ENCODE measurements at regions not wholly inside any gene's neighbourhood (a gene's known extent, or its start where the extent isn't known, plus 50 kb on each side); places are given as distances from the start of the nearest gene placed in this dataset.

DNA sequence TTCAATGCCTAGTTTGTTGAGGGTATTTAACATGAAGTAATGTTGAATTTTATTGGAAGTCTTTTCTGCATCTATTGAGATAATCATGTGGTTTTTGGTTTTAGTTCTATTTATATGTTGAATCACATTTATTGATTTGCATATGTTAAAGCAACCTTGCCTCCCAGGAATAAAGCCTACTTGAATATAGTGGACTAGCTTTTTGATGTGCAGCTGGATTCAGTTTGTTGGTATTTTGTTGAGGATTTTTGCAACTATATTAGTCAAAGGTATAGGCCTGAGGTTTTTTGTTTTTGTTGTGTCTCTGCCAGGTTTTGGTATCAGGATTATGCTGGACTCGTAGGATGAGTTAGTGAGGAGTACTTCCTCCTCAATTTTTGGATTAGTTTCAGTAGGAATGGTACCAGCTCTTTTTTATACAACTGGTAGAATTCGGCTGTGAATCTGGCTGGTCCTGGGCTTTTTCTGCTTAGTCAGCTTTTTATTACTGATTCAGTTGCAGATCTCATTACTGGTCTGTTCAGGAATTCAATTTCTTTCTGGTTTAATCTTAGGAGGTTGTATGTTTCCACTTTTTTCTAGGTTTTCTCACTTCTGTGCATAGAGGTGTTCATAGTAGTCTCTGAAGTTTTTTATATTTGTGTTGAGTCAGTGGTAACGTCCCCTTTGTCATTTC, 209.8 kb upstream of the RBMS3 start:
- no peak for DNase-seq

DNA sequence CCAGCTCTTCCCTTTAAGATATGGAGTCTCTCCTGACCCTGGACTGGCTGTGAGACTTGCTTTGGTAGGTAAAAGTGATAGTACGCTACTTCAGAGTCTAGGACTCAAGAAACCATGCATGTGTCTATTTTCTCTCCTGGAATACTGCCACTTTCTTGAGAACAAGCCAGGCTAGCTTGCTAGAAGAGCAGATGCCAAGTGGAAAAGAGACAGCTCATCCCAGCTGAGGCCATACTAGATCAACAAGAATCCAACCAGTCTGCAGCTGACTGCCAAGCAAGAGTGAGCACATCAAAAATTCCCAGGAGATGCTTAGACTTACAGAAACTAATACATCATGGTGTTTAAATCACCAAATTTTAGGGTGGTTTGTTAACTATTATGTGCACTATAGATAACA, 208.3 kb upstream of the RBMS3 start:
- DNase-seq, result no peak

DNA sequence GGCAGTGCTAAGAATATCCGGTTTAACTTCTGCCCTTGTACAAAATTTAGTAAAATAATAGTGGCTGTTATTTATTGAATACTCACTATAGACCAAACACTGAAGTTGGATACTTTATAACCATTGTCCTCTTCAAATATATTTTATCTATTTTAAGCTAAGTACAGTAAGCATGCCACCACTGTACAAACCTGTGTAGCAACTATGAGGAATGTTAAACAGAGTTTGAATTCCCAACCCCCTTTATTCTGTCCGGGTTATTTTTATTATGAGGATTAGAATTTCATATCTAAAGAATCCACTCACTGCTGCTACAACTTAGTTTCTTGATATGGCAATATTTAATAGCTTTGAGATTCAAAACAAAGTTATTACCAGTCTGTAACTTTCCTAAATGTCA, 203.5 kb upstream of the RBMS3 start:
- DNase-seq, result no peak

DNA sequence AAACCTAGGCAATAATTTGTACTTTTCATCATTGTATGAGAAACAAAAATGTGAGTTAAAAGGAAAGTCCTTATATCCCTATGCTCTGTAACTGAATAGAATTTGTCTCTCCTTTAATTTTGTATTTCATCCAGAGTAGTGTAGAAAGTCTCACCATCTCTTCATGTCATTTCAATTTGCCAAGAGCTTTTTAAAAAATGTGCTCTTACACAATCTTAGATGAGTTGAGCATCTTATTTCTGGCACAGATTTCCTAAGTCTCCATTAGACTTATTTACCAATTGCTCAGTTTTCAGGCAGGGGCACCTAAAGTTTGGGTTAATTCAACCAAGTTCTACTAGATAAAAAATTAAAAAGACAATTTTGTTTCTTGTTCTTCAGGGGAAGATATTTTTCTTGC, 201.5 kb upstream of the RBMS3 start:
- DNase-seq, result no peak

DNA sequence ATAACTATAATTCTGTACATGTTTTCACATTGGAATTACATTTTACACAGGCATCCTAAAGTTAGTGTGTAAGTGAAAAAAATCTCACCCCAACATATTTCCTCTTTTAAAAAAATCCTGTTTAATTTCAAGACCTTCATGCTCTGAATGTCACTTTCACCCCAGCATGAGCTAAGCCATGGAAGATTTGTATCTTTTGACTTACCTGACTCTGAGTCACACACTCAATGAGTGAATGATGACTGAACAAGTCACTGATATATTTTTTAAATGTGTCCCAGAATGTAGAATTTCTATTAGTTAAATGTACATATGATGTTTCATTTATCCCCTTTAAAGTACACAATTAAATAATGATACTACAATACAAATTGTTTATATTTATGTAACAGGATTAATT, 199.9 kb upstream of the RBMS3 start:
- no peak for DNase-seq

DNA sequence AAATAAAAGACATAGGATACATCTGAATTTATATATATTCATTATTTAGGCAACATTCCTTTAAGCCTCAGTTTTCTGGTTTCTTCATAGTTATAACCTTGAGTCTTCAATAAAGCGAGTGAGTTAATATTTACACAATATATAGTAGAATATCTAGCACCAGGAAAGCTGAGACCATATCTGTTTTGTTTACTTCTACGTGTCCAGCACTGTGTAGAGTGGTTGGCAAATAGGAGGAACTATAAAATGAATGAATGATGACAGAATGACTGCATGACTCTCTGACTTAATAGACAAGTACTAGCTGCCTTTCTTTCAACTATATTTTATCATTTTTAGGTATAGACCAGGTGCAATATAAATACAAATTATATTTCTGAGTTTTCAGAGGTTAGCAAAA, 197.8 kb upstream of the RBMS3 start:
- no peak for DNase-seq

DNA sequence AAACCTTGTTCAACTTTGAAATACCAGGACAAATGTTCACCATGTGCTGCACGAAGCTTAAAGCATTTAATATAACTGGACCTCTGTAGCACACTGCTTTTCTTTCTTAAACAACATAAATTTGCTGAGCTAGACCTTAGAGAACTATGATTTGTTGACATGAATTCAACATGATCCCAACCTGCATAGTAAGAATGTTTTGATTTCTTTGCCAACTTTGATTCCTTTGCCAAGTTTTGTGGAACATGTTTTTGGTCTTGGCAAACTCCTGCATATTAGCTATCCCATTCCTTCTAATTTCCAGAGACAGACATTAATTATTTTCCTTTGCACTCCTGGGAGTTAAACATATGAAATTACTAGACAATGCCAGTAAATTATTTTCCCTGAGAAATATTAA, 197.2 kb upstream of the RBMS3 start:
- DNase-seq, result no peak

DNA sequence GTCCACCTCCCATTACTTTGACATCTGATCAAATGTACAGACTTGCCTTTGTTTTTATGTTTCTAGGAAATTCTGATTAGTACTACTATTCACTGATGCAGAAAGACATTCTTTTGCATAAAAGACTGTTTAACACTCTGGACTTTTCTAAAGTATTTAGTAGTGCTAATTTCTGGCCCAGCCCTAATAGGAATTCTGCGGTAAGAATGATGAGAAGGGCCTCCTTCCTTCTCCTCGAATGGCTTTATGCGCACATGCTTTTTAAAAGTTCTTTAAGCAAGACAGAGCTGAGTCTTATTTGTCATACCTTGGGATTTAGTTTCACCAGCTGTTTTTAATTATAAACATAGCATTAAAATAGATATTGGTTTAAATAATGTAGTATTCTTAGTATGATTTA, 192.3 kb upstream of the RBMS3 start:
- no peak for DNase-seq

DNA sequence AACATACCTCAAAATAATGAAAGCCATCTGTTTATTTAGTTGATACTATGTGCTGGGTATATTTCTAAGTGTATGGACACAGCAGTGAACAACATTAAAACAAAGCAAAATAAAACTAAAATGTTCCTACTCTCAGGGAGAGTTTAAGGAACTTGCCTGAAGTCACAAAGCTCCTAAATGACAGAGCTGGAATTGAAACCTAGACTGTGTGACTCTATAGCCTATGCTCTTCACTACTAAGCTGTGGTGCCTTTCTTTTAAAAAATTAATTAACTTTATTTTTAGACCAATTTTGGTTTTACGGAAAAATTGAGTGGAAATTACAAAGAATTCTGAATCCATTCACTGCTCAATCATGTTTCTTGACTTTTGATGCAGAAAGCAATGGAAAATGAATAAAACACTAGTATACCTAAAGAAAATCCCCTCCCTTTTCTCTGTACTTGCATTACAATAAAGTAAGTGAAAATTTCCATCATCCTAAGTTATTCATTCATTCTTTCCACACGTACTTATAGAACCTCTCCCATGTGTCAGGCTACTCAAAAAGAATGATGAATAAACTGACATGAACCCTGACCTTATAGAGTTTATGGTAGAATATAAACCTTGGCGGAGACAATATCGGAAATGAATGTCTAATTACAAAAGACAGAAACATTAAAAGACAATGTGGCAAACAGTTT, 189.8 kb upstream of the RBMS3 start:
- DNase-seq, result no peak

DNA sequence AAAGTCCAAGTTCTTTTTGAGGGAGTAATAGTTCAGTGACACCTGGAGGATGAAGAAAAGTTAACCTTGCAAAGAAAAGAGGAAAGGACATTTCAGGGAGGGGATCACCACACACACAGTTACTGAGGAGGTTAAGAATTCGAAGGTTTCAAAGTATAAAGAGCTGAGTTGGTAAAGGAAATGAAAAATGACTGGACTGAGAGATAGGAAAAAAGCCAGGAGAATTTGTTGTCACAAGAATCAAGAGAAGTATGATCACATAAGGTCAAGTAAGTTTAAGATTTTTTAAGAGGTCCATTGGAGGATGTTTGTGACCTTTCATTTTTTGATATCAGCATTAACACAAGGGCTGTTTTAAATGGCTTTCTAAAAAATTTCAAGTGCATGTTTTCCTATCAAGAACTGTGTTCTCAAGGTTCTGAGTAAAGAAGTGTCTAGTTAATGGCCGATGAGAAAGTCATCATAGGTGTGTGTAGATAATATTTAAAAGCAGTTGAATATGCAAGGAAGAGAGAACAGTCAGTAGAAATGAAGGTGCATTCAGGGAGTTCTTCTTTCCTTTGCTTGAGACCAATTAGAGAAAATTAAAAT, 189.2 kb upstream of the RBMS3 start:
- no peak for DNase-seq

DNA sequence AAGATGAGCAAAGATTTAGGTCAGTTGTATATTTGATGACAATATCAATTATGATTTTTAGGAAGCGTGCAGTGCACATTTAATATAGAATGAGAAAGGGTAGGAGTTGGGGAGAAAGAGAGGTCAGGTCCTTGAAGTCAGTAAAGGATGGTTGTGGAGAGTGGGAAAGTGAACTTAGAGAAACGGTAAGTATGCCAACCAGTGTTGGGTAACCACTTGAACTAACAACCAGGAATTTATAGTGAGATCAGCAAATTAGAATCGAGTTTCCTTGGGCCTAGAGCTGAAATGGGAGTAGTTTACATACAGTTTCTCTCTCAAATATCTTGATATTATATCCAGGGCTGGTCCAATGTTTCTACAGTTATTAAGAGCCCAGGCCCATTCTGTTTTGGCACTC, 188.5 kb upstream of the RBMS3 start:
- DNase-seq, result no peak

DNA sequence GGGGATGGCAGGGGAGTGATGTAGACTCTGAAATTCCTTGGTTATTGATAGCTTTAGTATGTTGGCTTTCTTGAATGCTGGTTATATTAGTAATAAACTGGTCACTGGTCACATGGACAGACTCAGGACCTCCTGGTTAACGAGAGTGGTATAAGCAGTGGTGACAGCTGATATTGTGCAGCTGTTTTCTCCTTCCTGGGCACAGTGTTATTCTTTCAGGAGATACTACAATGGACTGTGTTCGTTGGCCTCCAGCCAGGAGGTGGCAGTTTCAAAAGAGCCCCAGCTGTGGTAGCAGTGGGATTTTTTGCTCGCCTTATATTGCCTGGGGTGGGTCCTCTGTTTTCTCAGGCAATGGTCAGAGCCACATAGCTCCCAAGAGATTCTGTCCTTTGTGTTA, 181.6 kb upstream of the RBMS3 start:
- no peak for DNase-seq

DNA sequence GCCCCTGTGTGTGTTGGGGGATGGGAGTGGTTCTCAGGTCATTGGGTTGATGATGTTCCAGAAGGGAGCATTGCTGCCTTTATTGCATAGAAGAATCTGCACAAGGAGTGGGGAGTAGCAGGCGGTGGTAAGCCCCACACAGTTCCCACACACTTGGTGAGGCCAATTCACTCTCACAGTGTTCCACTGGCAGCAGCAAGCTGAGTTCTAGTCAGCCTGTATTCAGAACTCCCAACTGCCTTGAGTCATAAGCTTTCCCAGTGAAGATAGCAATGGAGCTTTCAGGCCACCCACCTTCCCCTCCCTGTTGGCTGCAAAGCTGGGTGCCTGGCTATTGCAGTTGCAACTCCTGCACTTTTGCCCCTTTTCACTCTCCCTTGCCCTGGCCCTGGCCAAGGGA, 181.1 kb upstream of the RBMS3 start:
- no peak for DNase-seq

DNA sequence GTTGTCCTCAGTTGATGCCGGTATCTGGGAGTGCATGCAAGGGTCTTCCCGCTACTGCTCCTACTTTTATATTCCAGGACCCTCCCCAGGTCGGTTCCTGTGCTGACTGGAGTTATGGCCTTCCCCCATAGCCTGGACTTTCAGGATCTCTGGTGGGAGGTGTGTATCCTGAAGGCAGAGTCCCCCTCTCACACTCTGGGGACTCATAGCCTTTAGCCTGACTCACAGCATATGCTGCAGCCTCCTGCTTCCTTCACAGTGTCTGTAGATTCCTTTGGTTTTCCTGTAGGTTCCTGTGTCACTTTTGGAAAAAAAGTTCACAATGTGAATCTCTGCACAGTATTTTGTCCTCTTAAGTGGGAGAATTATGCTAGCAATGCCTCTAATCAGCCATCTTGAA, 180.6 kb upstream of the RBMS3 start:
- no peak for DNase-seq

DNA sequence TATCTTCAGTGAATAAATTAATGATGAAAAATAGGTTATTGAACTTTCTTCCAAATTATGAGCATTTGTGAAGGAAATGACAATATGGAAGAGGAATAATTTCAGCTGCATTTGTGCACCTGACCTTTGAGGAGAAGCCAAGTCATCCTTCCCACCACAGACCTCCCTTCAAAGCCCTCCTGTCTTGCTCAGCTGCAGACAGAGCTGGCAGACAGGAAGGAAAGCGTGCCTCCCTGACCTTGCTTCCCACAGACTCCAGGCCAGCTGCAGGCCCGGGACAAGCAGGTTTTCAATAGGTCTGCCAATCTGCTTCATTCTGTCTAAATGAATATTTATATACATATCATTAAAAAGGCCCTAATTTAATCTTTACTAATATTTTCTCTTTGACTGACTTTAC, 152.9 kb upstream of the RBMS3 start:
- DNase-seq, result no peak

DNA sequence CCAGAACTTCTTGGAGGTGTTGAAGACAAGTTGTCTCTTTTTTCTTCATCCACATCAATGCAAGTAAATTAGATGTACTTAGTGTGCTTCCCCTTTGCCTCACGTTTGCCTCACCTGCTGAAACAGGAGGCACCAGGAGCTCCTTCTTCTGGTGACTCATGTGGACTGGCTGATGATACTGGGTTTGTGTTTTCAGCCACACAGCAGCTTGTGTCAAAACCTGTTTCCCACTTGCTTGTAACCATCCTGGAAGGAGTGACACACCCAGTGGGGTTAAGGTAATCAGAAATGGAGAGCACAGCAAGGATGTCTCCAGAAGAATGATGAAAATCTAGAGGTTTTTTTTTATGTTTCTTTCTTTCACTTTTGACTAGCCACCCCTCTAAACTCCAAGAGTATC, 143.3 kb upstream of the RBMS3 start:
- DNase-seq, result peak; percentile 20

DNA sequence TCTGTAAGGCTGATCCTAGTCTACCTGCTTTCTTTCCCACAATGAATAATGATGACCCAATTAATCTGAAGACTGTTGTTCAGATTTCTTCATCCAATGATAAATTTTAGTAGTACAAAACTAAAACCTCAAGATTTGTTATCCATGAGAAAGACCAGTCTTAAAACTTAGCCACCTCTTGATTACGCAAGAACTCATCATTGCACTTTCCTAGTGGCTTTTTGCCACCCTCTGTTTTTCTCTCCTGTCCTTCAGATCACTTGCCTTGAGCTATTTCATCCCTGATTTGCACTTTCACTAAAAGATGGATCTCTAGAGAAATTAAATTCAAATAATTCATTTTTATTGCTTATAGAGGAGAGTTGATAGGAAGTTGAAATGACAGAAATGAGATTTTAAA, 142.7 kb upstream of the RBMS3 start:
- DNase-seq, result no peak

DNA sequence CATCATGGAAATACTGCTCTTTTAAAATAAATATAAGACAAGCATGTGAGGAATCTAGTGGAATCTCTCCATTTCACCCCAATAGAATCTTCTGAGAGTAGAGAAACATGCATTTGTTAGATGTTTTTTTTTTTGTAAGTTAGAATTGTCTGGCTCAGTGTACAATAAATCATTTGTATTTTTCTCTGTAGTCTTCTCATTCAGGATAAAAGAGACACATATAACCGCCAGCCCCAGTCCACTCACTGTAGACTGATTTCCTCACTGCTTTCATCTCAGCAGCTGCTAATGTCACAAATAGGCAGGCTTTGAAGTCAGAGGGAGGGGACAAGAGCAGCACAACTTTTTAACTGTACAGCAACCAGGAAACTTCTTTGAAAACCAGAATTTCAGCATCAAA, 140.2 kb upstream of the RBMS3 start:
- DNase-seq, result no peak

DNA sequence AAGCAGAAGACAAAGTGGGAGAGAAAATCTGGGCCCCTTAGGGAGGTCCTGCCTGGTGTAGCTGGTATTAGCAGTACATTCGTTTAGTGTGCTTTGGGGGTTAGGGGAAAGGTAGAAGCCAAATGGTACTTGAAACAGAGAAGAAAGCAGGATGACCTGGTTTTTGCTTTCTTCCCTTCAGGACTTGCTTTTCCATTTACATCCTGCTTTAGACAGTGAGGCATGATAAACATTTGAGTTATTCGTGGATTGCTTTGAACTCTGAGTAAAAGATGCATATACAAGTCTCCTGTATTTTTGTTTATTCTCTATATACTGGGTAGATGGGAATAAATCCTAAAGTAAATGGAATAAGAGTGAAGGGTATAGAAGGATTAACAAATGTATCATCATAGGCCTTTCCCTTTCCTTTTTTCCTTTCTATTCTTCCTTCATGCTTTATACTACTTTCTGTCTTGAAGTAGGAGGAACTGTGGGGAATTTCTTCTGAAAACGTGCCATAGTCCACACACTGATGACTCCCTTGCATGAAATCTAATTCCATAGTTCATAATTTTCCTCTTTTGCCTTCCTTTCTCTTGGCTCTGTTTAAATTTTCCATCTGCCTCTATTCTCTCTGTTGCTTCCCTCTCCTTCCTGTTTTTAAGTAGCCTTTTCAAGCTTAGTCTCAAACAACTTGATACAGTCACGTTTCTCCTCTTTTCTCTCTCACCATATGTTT, 139.5 kb upstream of the RBMS3 start:
- no peak for DNase-seq

DNA sequence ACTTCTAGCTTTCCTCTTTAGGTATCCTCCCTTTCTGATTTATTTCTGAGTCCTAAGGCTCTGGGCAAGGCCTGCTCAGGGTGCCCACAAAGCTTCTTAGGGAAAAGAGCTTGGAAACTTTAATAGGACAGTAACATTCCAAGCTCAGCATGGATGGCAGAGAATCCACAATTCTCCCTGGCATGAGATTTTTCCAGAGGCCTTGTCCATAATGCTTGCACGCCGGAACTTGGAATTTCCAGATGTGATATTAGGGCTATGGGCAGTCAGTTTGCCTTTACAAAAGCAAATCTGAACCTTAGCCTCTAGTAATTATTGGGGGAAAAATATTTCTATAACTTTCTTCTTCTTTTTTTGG, 139.0 kb upstream of the RBMS3 start:
- no peak for DNase-seq

DNA sequence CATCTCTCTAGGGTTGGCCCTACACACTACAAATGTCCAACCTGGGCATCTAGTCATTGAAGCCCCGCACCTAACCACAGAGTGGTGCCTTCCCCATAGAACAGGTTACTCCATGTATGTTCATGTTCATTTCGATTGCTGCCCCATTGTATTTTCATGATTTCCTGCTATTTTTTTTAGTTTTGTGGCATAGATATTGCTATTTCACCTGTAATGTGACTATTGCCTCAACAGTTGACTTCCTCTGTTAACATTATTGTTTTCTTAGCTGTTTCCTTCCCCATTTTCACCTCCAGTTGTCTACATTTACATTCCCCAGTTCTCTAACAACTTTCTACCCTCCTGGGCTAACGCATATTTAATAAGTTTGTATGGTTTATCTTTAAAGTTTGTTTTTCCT, 137.7 kb upstream of the RBMS3 start:
- no peak for DNase-seq

DNA sequence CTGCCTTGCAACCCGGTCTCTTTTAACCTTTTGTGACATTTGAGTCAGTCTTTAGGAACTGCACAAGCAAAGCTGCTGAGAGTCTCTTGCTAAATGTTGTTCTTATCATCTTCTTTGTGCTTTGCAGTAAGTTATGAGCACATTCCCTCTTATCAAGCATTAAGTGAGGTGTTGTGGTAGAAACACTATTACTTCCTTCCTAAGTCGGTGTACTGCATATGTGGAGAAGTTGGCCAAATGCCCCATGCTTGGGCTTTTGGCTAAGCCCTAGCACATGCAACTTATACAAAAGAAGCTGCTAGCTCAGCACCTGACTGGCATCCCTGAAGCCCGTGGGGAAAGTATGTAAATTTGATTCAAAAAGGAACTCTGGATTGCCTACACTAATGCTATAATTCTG, 136.5 kb upstream of the RBMS3 start:
- no peak for DNase-seq

DNA sequence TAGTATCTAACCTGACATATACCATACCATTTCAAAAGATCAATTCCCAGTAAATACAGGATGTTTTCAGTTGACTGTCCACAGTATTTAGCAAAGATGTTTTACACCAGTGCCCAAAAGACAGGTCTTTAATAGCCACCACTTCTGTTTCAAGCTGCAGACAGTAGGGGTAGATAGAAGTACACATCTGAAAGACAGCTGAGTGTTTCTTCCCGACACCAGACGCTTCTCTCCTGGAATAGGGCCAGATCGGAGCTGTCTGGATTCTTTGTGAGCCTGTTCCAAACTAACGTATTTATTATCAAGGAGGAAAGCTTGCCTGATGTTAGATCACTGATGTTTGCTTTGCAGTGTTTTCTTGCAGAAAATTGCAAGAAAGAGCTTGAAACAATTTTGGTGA, 136.1 kb upstream of the RBMS3 start:
- no peak for DNase-seq

DNA sequence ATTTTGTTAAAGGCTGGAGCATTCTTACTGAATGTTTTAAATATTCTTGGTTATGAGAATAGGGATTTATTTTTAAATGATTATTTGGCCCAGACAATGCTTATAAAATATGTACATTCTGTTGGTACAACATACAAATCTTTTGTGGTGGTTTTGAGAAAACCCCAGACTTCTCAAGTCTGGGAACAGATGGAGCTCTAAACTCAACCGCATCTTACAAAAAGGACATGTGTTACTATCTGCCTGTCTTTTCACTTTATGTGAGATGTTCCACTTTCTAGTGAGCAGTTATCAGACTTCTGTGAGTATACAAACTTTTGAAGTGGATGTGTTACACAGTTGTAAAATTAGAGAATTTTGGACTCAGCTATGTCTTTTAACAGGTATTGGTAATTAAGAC, 135.5 kb upstream of the RBMS3 start:
- DNase-seq, result no peak

Data from activated CD4-positive, alpha-beta T cell treated with anti-CD3 and anti-CD28 coated beads, Interleukin-2, Interleukin-6, amounts not matched to agents 100 ng/mL and 50 ng/mL, durations not matched to agents 16 hours and 8 hours (primary cell).